Mesothelial cell of epicardium (in vitro differentiated cells): ENCODE measurements at regions not wholly inside any gene's neighbourhood (a gene's known extent, or its start where the extent isn't known, plus 50 kb on each side); places are given as distances from the start of the nearest gene placed in this dataset.

Experiments used
- DNase-seq, 2 experiments: peaks; one replicate each; pipeline ENCODE4 v3.0.0; 2021; ENCODE audit warnings: low spot score in 2 of 2; ENCODE audit not compliant: unreplicated experiment in 2 of 2
- H3K27ac Mint-ChIP-seq: 2 replicates; pipeline ENCODE4 v1.8.0; 2021; ENCODE audit warnings: mixed read lengths
- H3K27me3 Mint-ChIP-seq: 2 replicates; pipeline ENCODE4 v1.8.0; 2021; ENCODE audit warnings: low read depth, mixed read lengths
- H3K36me3 Mint-ChIP-seq: 2 replicates; pipeline ENCODE4 v1.8.0; 2021; ENCODE audit warnings: mixed read lengths
- H3K4me1 Mint-ChIP-seq: 2 replicates; pipeline ENCODE4 v1.8.0; 2021; ENCODE audit warnings: mixed read lengths
- H3K4me3 Mint-ChIP-seq: 2 replicates; pipeline ENCODE4 v1.8.0; 2021; ENCODE audit warnings: mild to moderate bottlenecking, moderate library complexity, mixed read lengths
- H3K9me3 Mint-ChIP-seq: 2 replicates; pipeline ENCODE4 v1.8.0; 2021; ENCODE audit warnings: mixed read lengths
- TF ChIP-seq, protein P1 (sequence below): fragments of 200-600 bp; sonication (generic); IDR thresholded peaks from one replicate; pipeline ENCODE4 v1.5.0; 2021; ENCODE audit warnings: antibody characterized with exemption; ENCODE audit not compliant: unreplicated experiment

- Mint-ChIP-seq H3K9me3 (no peaks in the 10 kb centered on the region), H3K27me3 (peaks cover 35% of the 10 kb centered on the region), H3K27ac (no peak overlapping the region), H3K4me1 (peaks cover 4% of the 10 kb centered on the region), H3K4me3 (no peak overlapping the region), H3K36me3 (no peaks in the 10 kb centered on the region)
- TF ChIP-seq, protein P1, sequence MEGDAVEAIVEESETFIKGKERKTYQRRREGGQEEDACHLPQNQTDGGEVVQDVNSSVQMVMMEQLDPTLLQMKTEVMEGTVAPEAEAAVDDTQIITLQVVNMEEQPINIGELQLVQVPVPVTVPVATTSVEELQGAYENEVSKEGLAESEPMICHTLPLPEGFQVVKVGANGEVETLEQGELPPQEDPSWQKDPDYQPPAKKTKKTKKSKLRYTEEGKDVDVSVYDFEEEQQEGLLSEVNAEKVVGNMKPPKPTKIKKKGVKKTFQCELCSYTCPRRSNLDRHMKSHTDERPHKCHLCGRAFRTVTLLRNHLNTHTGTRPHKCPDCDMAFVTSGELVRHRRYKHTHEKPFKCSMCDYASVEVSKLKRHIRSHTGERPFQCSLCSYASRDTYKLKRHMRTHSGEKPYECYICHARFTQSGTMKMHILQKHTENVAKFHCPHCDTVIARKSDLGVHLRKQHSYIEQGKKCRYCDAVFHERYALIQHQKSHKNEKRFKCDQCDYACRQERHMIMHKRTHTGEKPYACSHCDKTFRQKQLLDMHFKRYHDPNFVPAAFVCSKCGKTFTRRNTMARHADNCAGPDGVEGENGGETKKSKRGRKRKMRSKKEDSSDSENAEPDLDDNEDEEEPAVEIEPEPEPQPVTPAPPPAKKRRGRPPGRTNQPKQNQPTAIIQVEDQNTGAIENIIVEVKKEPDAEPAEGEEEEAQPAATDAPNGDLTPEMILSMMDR = no peak
- DNase-seq = no peak
Observed at GRCh38 chr9:126556560-126557250, 57.0 kb upstream of the LMX1B start.

- Mint-ChIP-seq H3K36me3 (no peaks in the 10 kb centered on the region), H3K4me3 (no peak overlapping the region), H3K9me3 (no peaks in the 10 kb centered on the region), H3K27me3 (peaks cover 50% of the 10 kb centered on the region), H3K27ac (no peak overlapping the region), H3K4me1 (peaks cover 4% of the 10 kb centered on the region)
- peak; percentile 50 to 83 for DNase-seq
- TF ChIP-seq, protein P1 = peak; percentile 93
Observed at GRCh38 chr9:126558051-126558665, 55.6 kb upstream of the LMX1B start.

DNA sequence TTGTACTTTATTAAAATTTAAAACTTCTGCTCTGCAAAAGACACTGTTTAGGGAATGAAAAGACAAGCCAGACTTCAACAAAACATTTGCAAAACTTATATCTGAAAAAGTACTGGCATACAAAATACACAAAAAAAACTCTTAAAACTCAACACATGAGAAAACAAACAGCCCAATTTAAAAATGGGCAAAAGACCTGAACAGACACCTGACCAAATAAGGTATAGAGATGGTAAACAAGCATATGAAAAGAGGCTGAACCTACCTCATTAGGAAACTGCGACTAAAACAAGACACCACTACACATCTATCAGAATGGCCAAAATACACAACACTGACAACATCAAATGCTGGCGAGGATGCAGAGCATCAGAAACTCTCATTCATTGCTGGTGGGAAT is 54.4 kb upstream of the LMX1B start:
- TF ChIP-seq, protein P1 = no peak
- H3K9me3 Mint-ChIP-seq = no peaks in the 10 kb centered on the region
- H3K36me3 Mint-ChIP-seq = no peaks in the 10 kb centered on the region
- H3K27ac Mint-ChIP-seq = no peak overlapping the region
- DNase-seq = no peak
- H3K4me3 Mint-ChIP-seq = no peak overlapping the region
- peaks cover 60% of the 10 kb centered on the region for H3K27me3 Mint-ChIP-seq
- H3K4me1 Mint-ChIP-seq = peaks cover 4% of the 10 kb centered on the region

GRCh38 chr9:126561582-126561981 is 52.1 kb upstream of the LMX1B start:
- Mint-ChIP-seq H3K27ac (no peak overlapping the region), H3K4me1 (peaks cover 4% of the 10 kb centered on the region), H3K9me3 (no peaks in the 10 kb centered on the region), H3K4me3 (no peak overlapping the region), H3K36me3 (no peaks in the 10 kb centered on the region), H3K27me3 (peaks cover 77% of the 10 kb centered on the region)
- TF ChIP-seq, protein P1 = no peak
- no peak for DNase-seq

DNA sequence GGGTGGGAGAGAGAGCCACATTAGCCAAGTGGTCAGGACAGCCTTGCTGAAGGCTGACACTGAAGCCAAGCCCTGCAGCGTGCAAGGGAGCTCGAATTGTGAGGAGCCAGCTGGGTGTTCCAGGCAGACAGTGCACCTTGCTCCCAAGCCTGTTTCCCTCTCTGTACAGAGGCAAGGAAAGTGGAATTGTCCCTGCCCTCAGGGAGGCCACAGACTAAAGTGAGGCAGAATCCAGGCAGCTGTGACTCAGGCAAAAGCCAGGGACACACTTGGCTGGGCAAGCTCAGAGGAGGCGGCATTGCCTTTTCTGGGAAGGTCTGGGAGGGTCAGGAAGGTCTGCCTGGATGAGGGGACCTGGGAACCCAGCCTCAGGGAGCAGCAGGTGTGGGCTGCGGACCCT is 50.2 kb upstream of the LMX1B start:
- DNase-seq = no peak

More for the DNA sequence above, 50.2 kb upstream of the LMX1B start:
- TF ChIP-seq, protein P1 = no peak
- peaks cover 89% of the 10 kb centered on the region for H3K27me3 Mint-ChIP-seq
- no peak overlapping the region for H3K27ac Mint-ChIP-seq
- no peaks in the 10 kb centered on the region for H3K4me1 Mint-ChIP-seq
- H3K4me3 Mint-ChIP-seq = no peak overlapping the region
- H3K9me3 Mint-ChIP-seq = no peaks in the 10 kb centered on the region
- H3K36me3 Mint-ChIP-seq = no peaks in the 10 kb centered on the region
